HCT116 (cell line): ENCODE measurements at regions not wholly inside any gene's neighbourhood (a gene's known extent, or its start where the extent isn't known, plus 50 kb on each side); places are given as distances from the start of the nearest gene placed in this dataset.
A peak's percentile ranks its signal among the peaks of the same experiment; 100 is the strongest.

Experiments used
- ATAC-seq: fragments of 200-7000 bp; cut with Tn5 transposase; 2 replicates; pipeline ENCODE4 v1.9.1; 2020; ENCODE audit warnings: mild to moderate bottlenecking, moderate library complexity
- BruUV-seq: library from RNA; stranded (reverse); fragments of 400-500 nt; replicated peaks from 2 replicates; lab custom pipeline; 2021; lab: Mats Ljungman, UMichigan
- CTCF ChIA-PET: fragments of 300-600 bp; sonication (Branson Sonifier 250); formaldehyde crosslinking; loops from one replicate; lab custom pipeline; 2021; ENCODE audit warnings: antibody characterized with exemption; lab: Charles Lee
- POLR2A ChIA-PET: fragments of 300-600, 350-600 bp; sonication (Branson Sonifier 250); formaldehyde crosslinking; loops from one replicate; lab custom pipeline; 2021; ENCODE audit warnings: antibody characterized with exemption; lab: Charles Lee
- RAD21 ChIA-PET, 2 experiments: fragments of 300-600 bp; sonication (Branson Sonifier 250); formaldehyde crosslinking; loops; one replicate each; lab custom pipeline; 2023; ENCODE audit warnings: low total read pairs in 2 of 2; ENCODE audit not compliant: uncharacterized antibody in 2 of 2, unreplicated experiment in 2 of 2, low non-redundant PET in 1 of 2; lab: Charles Lee
- DNase-seq: peaks from one replicate; pipeline ENCODE4 v3.0.0-alpha.2; 2010; ENCODE audit warnings: low read depth, low spot score
- H2AFZ ChIP-seq: fragments of 200-600 bp; shearing (Covaris generic), sonication (generic); 2 replicates; pipeline ENCODE4 v1.6.1; 2017; ENCODE audit warnings: low read depth, mixed run types, mixed read lengths, antibody characterized with exemption, low read length; ENCODE audit not compliant: poor library complexity, severe bottlenecking
- H3K27ac ChIP-seq: 2 replicates; pipeline ENCODE4 v1.5.1; 2012; ENCODE audit warnings: low read depth, low read length
- H3K27me3 ChIP-seq: fragments of 200-600 bp; sonication (generic); 2 replicates; pipeline ENCODE4 v1.6.1; 2016; ENCODE audit warnings: mixed run types, low read length, mixed read lengths; ENCODE audit not compliant: insufficient read depth
- H3K36me3 ChIP-seq, 2 experiments: fragments of 200-500 bp in 1 of 2; fragments of 200-600 bp in 1 of 2; sonication (Bioruptor generic) in 1 of 2; sonication (generic) in 1 of 2; 2 replicates each; pipeline versions ENCODE4 v1.5.1 to v1.6.1; 2014 to 2016; ENCODE audit warnings: low read length in 2 of 2, inconsistent platforms in 1 of 2, mixed read lengths in 1 of 2, mixed run types in 1 of 2; ENCODE audit not compliant: insufficient read depth in 2 of 2, control insufficient read depth in 1 of 2
- H3K4me1 ChIP-seq, 2 experiments: fragments of 200-600 bp in 1 of 2; sonication (generic) in 1 of 2; 2 replicates each; pipeline versions ENCODE4 v1.5.1 to v1.6.1; 2012 to 2017; ENCODE audit warnings: low read length in 2 of 2, inconsistent platforms in 1 of 2, mild to moderate bottlenecking in 1 of 2, mixed read lengths in 1 of 2, mixed run types in 1 of 2, moderate library complexity in 1 of 2; ENCODE audit not compliant: insufficient read depth in 2 of 2, control insufficient read depth in 1 of 2
- H3K4me2 ChIP-seq: fragments of 200-600 bp; sonication (generic); 2 replicates; pipeline ENCODE4 v1.6.1; 2017; ENCODE audit warnings: mixed run types, low read length, mixed read lengths
- H3K4me3 ChIP-seq, 2 experiments: fragments of 200-600 bp in 1 of 2; sonication (generic) in 1 of 2; replicated peaks in 1 of 2; 2 replicates each; pipeline ENCODE4 v1.5.1; 2011 to 2016; ENCODE audit warnings: low read length in 2 of 2, control low read depth in 1 of 2, low read depth in 1 of 2, mild to moderate bottlenecking in 1 of 2, mixed read lengths in 1 of 2, mixed run types in 1 of 2
- H3K79me2 ChIP-seq: fragments of 200-600 bp; sonication (generic); 2 replicates; pipeline ENCODE4 v1.6.1; 2017; ENCODE audit warnings: mild to moderate bottlenecking, mixed run types, low read length, moderate library complexity, mixed read lengths; ENCODE audit not compliant: insufficient read depth
- H3K9ac ChIP-seq: fragments of 200-600 bp; sonication (generic); 2 replicates; pipeline ENCODE4 v1.6.1; 2016; ENCODE audit warnings: low read length, mixed read lengths
- H3K9me2 ChIP-seq: fragments of 200-600 bp; sonication (generic), shearing (Covaris generic); 2 replicates; pipeline ENCODE4 v1.6.1; 2017; ENCODE audit warnings: mixed run types, mild to moderate bottlenecking, moderate library complexity; ENCODE audit not compliant: insufficient read depth
- H3K9me3 ChIP-seq, 2 experiments: fragments of 200-500 bp in 1 of 2; fragments of 200-600 bp in 1 of 2; sonication (Bioruptor generic) in 1 of 2; sonication (generic) in 1 of 2; 2 replicates each; pipeline ENCODE4 v1.6.1; 2014 to 2017; ENCODE audit warnings: low read length in 2 of 2, mixed read lengths in 2 of 2, inconsistent platforms in 1 of 2, low read depth in 1 of 2, mild to moderate bottlenecking in 1 of 2, mixed run types in 1 of 2, moderate library complexity in 1 of 2; ENCODE audit not compliant: control insufficient read depth in 1 of 2, insufficient read depth in 1 of 2
- H4K20me1 ChIP-seq: fragments of 200-600 bp; sonication (generic), shearing (Covaris generic); 2 replicates; pipeline ENCODE4 v1.6.1; 2017; ENCODE audit warnings: mixed run types, mild to moderate bottlenecking, moderate library complexity; ENCODE audit not compliant: insufficient read depth
- CBX3 ChIP-seq: IDR thresholded peaks from 2 replicates; pipeline ENCODE4 v1.6.1; 2012; ENCODE audit warnings: low read depth
- CTCF ChIP-seq, 3 experiments: fragments of 200-600 bp in 1 of 3; sonication (generic) in 1 of 3; IDR thresholded peaks in 2 of 3; conservative IDR thresholded peaks in 1 of 3; 2 replicates each; pipeline ENCODE4 v1.5.1; 2012 to 2017; ENCODE audit warnings: low read depth in 2 of 3, low read length in 2 of 3, antibody characterized with exemption in 1 of 3, borderline replicate concordance in 1 of 3, control low read depth in 1 of 3, mild to moderate bottlenecking in 1 of 3, mixed read lengths in 1 of 3, mixed run types in 1 of 3, moderate library complexity in 1 of 3; ENCODE audit not compliant: insufficient read depth in 1 of 3
- ELF1 ChIP-seq: IDR thresholded peaks from 2 replicates; pipeline ENCODE4 v1.6.1; 2012; ENCODE audit warnings: low read depth, borderline replicate concordance
- EZH2 ChIP-seq: fragments of 200-600 bp; sonication (generic); IDR thresholded peaks from 2 replicates; pipeline ENCODE4 v1.6.1; 2017; ENCODE audit warnings: antibody characterized with exemption, mixed run types
- MAX ChIP-seq: IDR thresholded peaks from 2 replicates; pipeline ENCODE4 v1.6.1; 2012
- POLR2A ChIP-seq: IDR thresholded peaks from 2 replicates; pipeline ENCODE4 v1.7.0; 2011; ENCODE audit warnings: borderline replicate concordance; ENCODE audit not compliant: insufficient read depth, insufficient read length; ENCODE audit errors: extremely low read depth
- REST ChIP-seq: IDR thresholded peaks from 2 replicates; pipeline ENCODE4 v1.6.1; 2012; ENCODE audit warnings: low read depth
- SRF ChIP-seq: IDR thresholded peaks from 2 replicates; pipeline ENCODE4 v1.6.1; 2012; ENCODE audit warnings: low read depth
- TCF7L2 ChIP-seq: IDR thresholded peaks from 2 replicates; pipeline ENCODE4 v1.7.0; 2011; ENCODE audit warnings: borderline replicate concordance, inconsistent platforms; ENCODE audit not compliant: insufficient read depth, insufficient read length; ENCODE audit errors: extremely low read depth
- ZFX ChIP-seq: fragments of 450-650 bp; IDR thresholded peaks from 2 replicates; pipeline ENCODE4 v1.6.1; 2017
- intact Hi-C: fragments of 100-400 bp; cut with micrococcal nuclease; formaldehyde crosslinking; loops from 2 replicates; pipeline ENCODE4 v1.10.0; 2022

- H3K4me3 ChIP-seq: no peak overlapping the region
- no peaks in the 10 kb centered on the region for H3K9me2 ChIP-seq
- H4K20me1 ChIP-seq: no peaks in the 10 kb centered on the region
- no peak overlapping the region for H3K9ac ChIP-seq
- H2AFZ ChIP-seq: peak overlapping the region; percentile 14
- H3K27ac ChIP-seq: no peak overlapping the region
- CTCF ChIA-PET: no interaction called here
- RAD21 ChIA-PET: no interaction called here
- no peaks in the 10 kb centered on the region for H3K4me1 ChIP-seq
- H3K36me3 ChIP-seq: no peaks in the 10 kb centered on the region
- no peaks in the 10 kb centered on the region for H3K79me2 ChIP-seq
- no peaks in the 10 kb centered on the region for H3K9me3 ChIP-seq
- BruUV-seq: no TSS peak
- no peak for TF ChIP-seq CBX3
- TF ChIP-seq TCF7L2: no peak
- TF ChIP-seq ELF1: no peak
- TF ChIP-seq SRF: no peak
- no peak for TF ChIP-seq CTCF (IDR thresholded peaks at IDR 0.05 in 2 of 3, conservative IDR thresholded peaks at IDR 0.05 in 1 of 3; ENCODE audit: borderline replicate concordance in 1 of 3, insufficient read depth in 1 of 3, low read depth in 2 of 3, low read length in 2 of 3)
- TF ChIP-seq MAX: no peak
- no peak for TF ChIP-seq ZFX
- no peak for TF ChIP-seq EZH2
- TF ChIP-seq REST: no peak
- no peak for TF ChIP-seq POLR2A
- no peak for ATAC-seq
- intact Hi-C loops: no loop called here
- POLR2A ChIA-PET: no interaction called here
- DNase-seq: no peak
- H3K27me3 ChIP-seq: no peaks in the 10 kb centered on the region
- H3K4me2 ChIP-seq: no peak overlapping the region
Measured at GRCh38 chr2:58308435-58308834, 67.3 kb upstream of the FANCL start.
